ENCODE measurements at regions not wholly inside any gene's neighbourhood (a gene's known extent, or its start where the extent isn't known, plus 50 kb on each side); places are given as distances from the start of the nearest gene placed in this dataset.

DNA sequence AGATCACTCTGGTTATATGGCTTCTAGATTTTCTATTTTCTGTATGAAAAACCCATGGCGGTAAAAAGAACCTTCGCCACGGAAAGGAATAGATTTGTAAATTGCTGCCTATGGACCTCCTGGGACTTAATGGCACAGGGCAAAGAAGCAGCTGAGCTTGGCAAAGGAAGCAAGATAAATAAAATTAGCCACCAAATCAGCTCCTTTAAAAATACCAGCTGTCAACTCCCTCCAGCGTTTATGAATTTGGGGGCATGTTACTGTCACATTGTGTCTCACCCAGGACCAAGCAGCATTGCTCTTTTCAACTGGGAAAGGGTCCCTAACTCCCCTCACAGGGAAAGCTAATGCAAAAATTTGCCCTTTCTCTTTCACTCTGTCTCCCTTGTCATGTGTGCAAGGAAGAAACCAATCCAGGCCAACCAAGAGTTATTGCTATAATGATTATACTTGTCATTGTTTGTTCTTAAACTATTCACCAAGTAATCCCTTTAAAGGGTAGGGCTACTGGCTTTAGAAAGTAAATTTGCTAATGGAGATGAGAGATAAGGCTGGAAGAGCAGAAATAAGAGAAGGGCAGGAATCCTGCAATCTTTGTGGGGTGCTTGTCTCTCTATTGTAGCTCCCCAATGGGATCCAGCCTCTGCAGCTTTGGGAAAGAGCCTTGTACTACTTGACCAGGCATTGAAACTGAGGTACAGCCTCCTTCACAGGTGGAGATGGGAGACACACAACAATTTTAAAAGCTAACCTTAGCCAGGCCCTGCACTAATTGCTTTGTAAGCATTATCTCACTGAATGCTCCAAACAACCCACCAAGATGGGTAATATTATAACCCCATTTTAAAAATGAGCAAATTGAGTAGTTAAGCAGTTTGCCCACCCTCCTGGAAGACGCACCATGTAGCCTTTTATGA lies 119.1 kb upstream of the KLF7 start:
- Mint-ChIP-seq H3K4me3 (no peak overlapping the region), H3K27ac (no peak overlapping the region), H3K9me3 (no peaks in the 10 kb centered on the region), H3K4me1 (peaks cover 15% of the 10 kb centered on the region), H3K27me3 (ENCODE audit: low read depth in 3 of 3) (peaks cover 0 to 1% (median 0%) of the 10 kb centered on the region in 3 donors), H3K36me3 (no peaks in the 10 kb centered on the region)
- Histone ChIP-seq H3K4me3 (replicated peaks in 1 of 3; ENCODE audit: low read depth in 2 of 3, low read length in 3 of 3) (no peak overlapping the region), H4K20me1 (ENCODE audit: insufficient read depth, low read length) (no peaks in the 10 kb centered on the region), H3K9ac (ENCODE audit: insufficient read depth, low read length, poor library complexity, severe bottlenecking) (no peak overlapping the region), H3K27me3 (ENCODE audit: control insufficient read depth in 2 of 2, insufficient read depth in 2 of 2, low read length in 2 of 2) (no peaks in the 10 kb centered on the region), H3K4me2 (replicated peaks; ENCODE audit: extremely low read depth, low read length, poor library complexity, severe bottlenecking) (no peak overlapping the region), H3K4me1 (ENCODE audit: control insufficient read depth in 1 of 2, insufficient read depth in 2 of 2, low read length in 2 of 2) (peaks cover 11 to 19% of the 10 kb centered on the region in 2 donors), H2AFZ (ENCODE audit: insufficient read depth, low read depth, low read length, poor library complexity, severe bottlenecking) (no peak overlapping the region), H3K9me3 (replicated peaks in 1 of 2; ENCODE audit: control insufficient read depth in 1 of 2, insufficient read depth in 1 of 2, low read length in 2 of 2) (no peaks in the 10 kb centered on the region), H3K27ac (ENCODE audit: low read depth in 1 of 2, low read length in 2 of 2) (no peak overlapping the region), H3K36me3 (replicated peaks in 1 of 2; ENCODE audit: control insufficient read depth in 1 of 2, insufficient read depth in 2 of 2, low read length in 2 of 2) (no peaks in the 10 kb centered on the region), H3K79me2 (ENCODE audit: insufficient read depth, low read length) (no peaks in the 10 kb centered on the region)
- DNase-seq: no peak
- TF ChIP-seq, protein P1, sequence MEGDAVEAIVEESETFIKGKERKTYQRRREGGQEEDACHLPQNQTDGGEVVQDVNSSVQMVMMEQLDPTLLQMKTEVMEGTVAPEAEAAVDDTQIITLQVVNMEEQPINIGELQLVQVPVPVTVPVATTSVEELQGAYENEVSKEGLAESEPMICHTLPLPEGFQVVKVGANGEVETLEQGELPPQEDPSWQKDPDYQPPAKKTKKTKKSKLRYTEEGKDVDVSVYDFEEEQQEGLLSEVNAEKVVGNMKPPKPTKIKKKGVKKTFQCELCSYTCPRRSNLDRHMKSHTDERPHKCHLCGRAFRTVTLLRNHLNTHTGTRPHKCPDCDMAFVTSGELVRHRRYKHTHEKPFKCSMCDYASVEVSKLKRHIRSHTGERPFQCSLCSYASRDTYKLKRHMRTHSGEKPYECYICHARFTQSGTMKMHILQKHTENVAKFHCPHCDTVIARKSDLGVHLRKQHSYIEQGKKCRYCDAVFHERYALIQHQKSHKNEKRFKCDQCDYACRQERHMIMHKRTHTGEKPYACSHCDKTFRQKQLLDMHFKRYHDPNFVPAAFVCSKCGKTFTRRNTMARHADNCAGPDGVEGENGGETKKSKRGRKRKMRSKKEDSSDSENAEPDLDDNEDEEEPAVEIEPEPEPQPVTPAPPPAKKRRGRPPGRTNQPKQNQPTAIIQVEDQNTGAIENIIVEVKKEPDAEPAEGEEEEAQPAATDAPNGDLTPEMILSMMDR (IDR thresholded peaks at IDR 0.05): no peak
- 91% methylated on average over 5 of the region's 5 CpGs for WGBS (ENCODE audit: insufficient coverage)
- intact Hi-C loops (cut with micrococcal nuclease): no loop called here

DNA sequence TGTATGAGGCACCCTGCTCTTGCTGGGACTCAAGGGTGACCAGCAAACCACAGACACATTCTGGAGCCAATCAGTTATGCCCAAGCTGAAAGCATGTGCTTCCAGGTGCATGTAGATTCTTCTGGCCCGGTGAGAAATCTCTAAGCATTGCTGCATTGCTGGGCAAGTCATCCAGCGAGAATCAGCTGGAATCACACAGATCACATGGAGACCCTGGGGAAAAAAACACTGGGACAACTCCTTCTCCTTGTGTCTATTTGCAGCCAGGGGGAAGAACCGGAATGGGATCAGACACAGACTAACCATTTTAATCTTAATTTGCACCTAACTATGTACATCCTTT lies 119.7 kb upstream of the KLF7 start:
- no peaks in the 10 kb centered on the region for H3K9me3 Mint-ChIP-seq
- Histone ChIP-seq H3K4me2 (replicated peaks; ENCODE audit: extremely low read depth, low read length, poor library complexity, severe bottlenecking) (no peak overlapping the region), H3K27ac (ENCODE audit: low read depth in 1 of 2, low read length in 2 of 2) (no peak overlapping the region), H3K9me3 (replicated peaks in 1 of 2; ENCODE audit: control insufficient read depth in 1 of 2, insufficient read depth in 1 of 2, low read length in 2 of 2) (no peaks in the 10 kb centered on the region), H3K4me3 (replicated peaks in 1 of 3; ENCODE audit: low read depth in 2 of 3, low read length in 3 of 3) (no peak overlapping the region), H2AFZ (ENCODE audit: insufficient read depth, low read depth, low read length, poor library complexity, severe bottlenecking) (no peak overlapping the region), H3K27me3 (ENCODE audit: control insufficient read depth in 2 of 2, insufficient read depth in 2 of 2, low read length in 2 of 2) (no peaks in the 10 kb centered on the region), H4K20me1 (ENCODE audit: insufficient read depth, low read length) (no peaks in the 10 kb centered on the region), H3K9ac (ENCODE audit: insufficient read depth, low read length, poor library complexity, severe bottlenecking) (no peak overlapping the region), H3K36me3 (replicated peaks in 1 of 2; ENCODE audit: control insufficient read depth in 1 of 2, insufficient read depth in 2 of 2, low read length in 2 of 2) (no peaks in the 10 kb centered on the region), H3K79me2 (ENCODE audit: insufficient read depth, low read length) (no peaks in the 10 kb centered on the region), H3K4me1 (ENCODE audit: control insufficient read depth in 1 of 2, insufficient read depth in 2 of 2, low read length in 2 of 2) (peaks cover 11 to 19% of the 10 kb centered on the region in 2 donors)
- peaks cover 15% of the 10 kb centered on the region for H3K4me1 Mint-ChIP-seq
- no peaks in the 10 kb centered on the region for H3K36me3 Mint-ChIP-seq
- no peak for DNase-seq
- intact Hi-C loops (cut with micrococcal nuclease): no loop called here
- no peak overlapping the region for H3K4me3 Mint-ChIP-seq
- peaks cover 0 to 1% (median 0%) of the 10 kb centered on the region in 3 donors for H3K27me3 Mint-ChIP-seq (ENCODE audit: low read depth in 3 of 3)
- H3K27ac Mint-ChIP-seq: no peak overlapping the region
- TF ChIP-seq, protein P1 (IDR thresholded peaks at IDR 0.05): no peak
- WGBS (ENCODE audit: insufficient coverage): 94% methylated on average over 2 of the region's 3 CpGs
